Neural progenitor cell (in vitro differentiated cells): ENCODE measurements at regions not wholly inside any gene's neighbourhood (a gene's known extent, or its start where the extent isn't known, plus 50 kb on each side); places are given as distances from the start of the nearest gene placed in this dataset.

Source experiments
- DNase-seq: peaks from one replicate; pipeline ENCODE4 v3.0.0-alpha.2; 2016; ENCODE audit warnings: low spot score
- H2AFZ ChIP-seq: fragments of 200-600 bp; sonication (generic); replicated peaks from 2 replicates; pipeline ENCODE4 v1.6.1; 2016; ENCODE audit warnings: antibody characterized with exemption
- H3F3A ChIP-seq: fragments of 200-600 bp; sonication (generic); 2 replicates; pipeline ENCODE4 v1.6.1; 2016; ENCODE audit warnings: antibody characterized with exemption, low read depth
- H3K27ac ChIP-seq: fragments of 200-600 bp; sonication (generic); 2 replicates; pipeline ENCODE4 v1.5.1; 2016; ENCODE audit warnings: mild to moderate bottlenecking
- H3K27me3 ChIP-seq: fragments of 200-600 bp; sonication (generic); 2 replicates; pipeline ENCODE4 v1.6.1; 2016; ENCODE audit warnings: mild to moderate bottlenecking, moderate library complexity
- H3K36me3 ChIP-seq: fragments of 200-600 bp; sonication (generic); 2 replicates; pipeline ENCODE4 v1.5.1; 2016
- H3K4me1 ChIP-seq: fragments of 200-600 bp; sonication (generic); 2 replicates; pipeline ENCODE4 v1.6.1; 2016; ENCODE audit warnings: mixed run types
- H3K4me2 ChIP-seq: fragments of 200-600 bp; sonication (generic); 2 replicates; pipeline ENCODE4 v1.6.1; 2016
- H3K4me3 ChIP-seq: fragments of 200-600 bp; sonication (generic); 2 replicates; pipeline ENCODE4 v1.5.1; 2016
- H3K79me2 ChIP-seq: fragments of 200-600 bp; sonication (generic); 2 replicates; pipeline ENCODE4 v1.6.1; 2016; ENCODE audit warnings: low read depth
- H3K9ac ChIP-seq: fragments of 200-600 bp; sonication (generic); 2 replicates; pipeline ENCODE4 v1.6.1; 2016
- H3K9me3 ChIP-seq: fragments of 200-600 bp; sonication (generic); 2 replicates; pipeline ENCODE4 v1.5.1; 2016; ENCODE audit warnings: low read depth
- H4K20me1 ChIP-seq: fragments of 200-600 bp; sonication (generic); 2 replicates; pipeline ENCODE4 v1.6.1; 2016; ENCODE audit warnings: low read depth
- H3K27ac Mint-ChIP-seq: 3 replicates; pipeline ENCODE4 v1.8.0; 2021; ENCODE audit warnings: mixed read lengths
- H3K27me3 Mint-ChIP-seq: 2 replicates; pipeline ENCODE4 v1.8.0; 2022; ENCODE audit warnings: low read depth, mild to moderate bottlenecking, inconsistent platforms, moderate library complexity, mixed read lengths; ENCODE audit not compliant: insufficient read depth
- H3K36me3 Mint-ChIP-seq: 3 replicates; pipeline ENCODE4 v1.8.0; 2021; ENCODE audit warnings: mixed read lengths
- H3K4me1 Mint-ChIP-seq: 3 replicates; pipeline ENCODE4 v1.8.0; 2021; ENCODE audit warnings: mixed read lengths
- H3K4me3 Mint-ChIP-seq: 3 replicates; pipeline ENCODE4 v1.8.0; 2021; ENCODE audit warnings: mild to moderate bottlenecking, moderate library complexity, mixed read lengths
- H3K9me3 Mint-ChIP-seq: 3 replicates; pipeline ENCODE4 v1.8.0; 2020; ENCODE audit warnings: mixed read lengths
- EZH2 ChIP-seq: fragments of 200-600 bp; sonication (generic); IDR thresholded peaks from 2 replicates; pipeline ENCODE4 v1.6.1; 2017; ENCODE audit warnings: antibody characterized with exemption, mild to moderate bottlenecking, moderate library complexity
- EZH2phosphoT487 ChIP-seq: fragments of 200-600 bp; sonication (generic); IDR thresholded peaks from 2 replicates; pipeline ENCODE4 v1.6.1; 2017; ENCODE audit warnings: antibody characterized with exemption
- TF ChIP-seq, protein P1 (sequence below): fragments of 200-600 bp; sonication (generic); IDR thresholded peaks from 2 replicates; pipeline ENCODE4 v1.5.1; 2017; ENCODE audit warnings: antibody characterized with exemption, mild to moderate bottlenecking

DNA sequence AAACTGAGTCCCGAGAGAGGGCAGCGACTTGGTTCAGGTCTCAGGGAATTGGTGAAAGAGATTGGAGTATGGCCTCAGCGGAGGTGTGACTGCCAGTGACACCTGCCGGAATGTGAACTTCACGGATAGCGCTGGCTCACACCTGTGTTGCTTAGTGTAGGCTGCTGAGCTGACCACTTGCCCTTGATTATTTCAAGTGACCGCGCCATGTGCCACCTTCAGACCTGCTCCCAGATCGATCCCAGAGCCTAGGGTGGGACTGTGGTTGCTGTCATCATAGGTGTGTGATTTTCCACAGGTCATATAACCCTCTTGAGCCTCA, 134.8 kb downstream of the GLI2 start:
- Histone ChIP-seq H3K79me2 (peaks cover 85% of the 10 kb centered on the region), H3K4me1 (peaks cover 47% of the 10 kb centered on the region), H3K4me2 (no peak overlapping the region), H3K9ac (no peak overlapping the region), H3K4me3 (no peak overlapping the region), H3K36me3 (no peaks in the 10 kb centered on the region), H3F3A (peaks cover 14% of the 10 kb centered on the region), H4K20me1 (peaks cover 100% of the 10 kb centered on the region), H3K27ac (no peak overlapping the region), H3K9me3 (no peaks in the 10 kb centered on the region), H2AFZ (no peak overlapping the region), H3K27me3 (no peaks in the 10 kb centered on the region)
- TF ChIP-seq, protein P1, sequence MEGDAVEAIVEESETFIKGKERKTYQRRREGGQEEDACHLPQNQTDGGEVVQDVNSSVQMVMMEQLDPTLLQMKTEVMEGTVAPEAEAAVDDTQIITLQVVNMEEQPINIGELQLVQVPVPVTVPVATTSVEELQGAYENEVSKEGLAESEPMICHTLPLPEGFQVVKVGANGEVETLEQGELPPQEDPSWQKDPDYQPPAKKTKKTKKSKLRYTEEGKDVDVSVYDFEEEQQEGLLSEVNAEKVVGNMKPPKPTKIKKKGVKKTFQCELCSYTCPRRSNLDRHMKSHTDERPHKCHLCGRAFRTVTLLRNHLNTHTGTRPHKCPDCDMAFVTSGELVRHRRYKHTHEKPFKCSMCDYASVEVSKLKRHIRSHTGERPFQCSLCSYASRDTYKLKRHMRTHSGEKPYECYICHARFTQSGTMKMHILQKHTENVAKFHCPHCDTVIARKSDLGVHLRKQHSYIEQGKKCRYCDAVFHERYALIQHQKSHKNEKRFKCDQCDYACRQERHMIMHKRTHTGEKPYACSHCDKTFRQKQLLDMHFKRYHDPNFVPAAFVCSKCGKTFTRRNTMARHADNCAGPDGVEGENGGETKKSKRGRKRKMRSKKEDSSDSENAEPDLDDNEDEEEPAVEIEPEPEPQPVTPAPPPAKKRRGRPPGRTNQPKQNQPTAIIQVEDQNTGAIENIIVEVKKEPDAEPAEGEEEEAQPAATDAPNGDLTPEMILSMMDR, result no peak
- no peak for TF ChIP-seq EZH2phosphoT487
- no peak for TF ChIP-seq EZH2
- Mint-ChIP-seq H3K4me1 (peaks cover 82% of the 10 kb centered on the region), H3K36me3 (no peaks in the 10 kb centered on the region), H3K4me3 (no peak overlapping the region), H3K9me3 (no peaks in the 10 kb centered on the region), H3K27me3 (peaks cover 10% of the 10 kb centered on the region), H3K27ac (no peak overlapping the region)
- no peak for DNase-seq

DNA sequence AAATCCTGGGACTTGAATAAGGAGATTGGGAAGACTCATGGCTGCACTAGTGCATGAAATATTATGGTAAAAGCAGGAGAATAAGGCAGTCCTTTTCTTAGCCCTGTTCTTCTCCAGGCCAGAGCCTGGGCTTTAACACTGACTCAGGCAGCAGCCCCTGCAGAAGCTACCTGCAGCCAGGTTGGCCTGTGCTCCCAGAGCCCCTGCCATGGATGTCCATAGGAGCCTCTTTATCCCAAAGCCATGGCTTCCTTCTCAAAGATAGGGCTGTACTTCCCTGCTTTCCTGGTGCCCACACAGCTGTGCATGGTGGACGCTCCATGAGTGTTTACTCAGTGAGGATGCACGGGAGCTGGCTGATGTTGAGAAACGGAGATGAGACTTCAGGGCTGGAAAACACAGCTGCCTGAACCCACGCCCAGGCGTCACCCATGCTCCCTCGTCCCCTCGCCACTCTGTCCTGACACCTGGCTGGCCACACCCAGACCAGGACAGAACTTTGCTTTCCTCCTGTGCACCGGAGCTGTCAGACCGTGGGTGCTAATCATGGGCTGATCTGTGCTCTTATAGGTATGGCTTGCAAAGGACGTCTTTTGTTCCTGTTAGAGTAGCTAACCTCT, 135.5 kb downstream of the GLI2 start:
- H2AFZ ChIP-seq, result no peak overlapping the region
- no peak for DNase-seq
- peaks cover 86% of the 10 kb centered on the region for H3K79me2 ChIP-seq
- H3K4me1 ChIP-seq, result peaks cover 45% of the 10 kb centered on the region
- H3K27me3 ChIP-seq, result no peaks in the 10 kb centered on the region
- peaks cover 79% of the 10 kb centered on the region for H3K4me1 Mint-ChIP-seq
- H3K27ac Mint-ChIP-seq, result no peak overlapping the region
- H3K36me3 Mint-ChIP-seq, result no peaks in the 10 kb centered on the region
- H3K36me3 ChIP-seq, result no peaks in the 10 kb centered on the region
- H3K9me3 ChIP-seq, result no peaks in the 10 kb centered on the region
- H4K20me1 ChIP-seq, result peaks cover 100% of the 10 kb centered on the region
- TF ChIP-seq, protein P1, result no peak
- TF ChIP-seq EZH2phosphoT487, result no peak
- TF ChIP-seq EZH2, result no peak
- no peaks in the 10 kb centered on the region for H3K9me3 Mint-ChIP-seq
- H3K27me3 Mint-ChIP-seq, result peaks cover 10% of the 10 kb centered on the region
- H3K9ac ChIP-seq, result no peak overlapping the region
- no peak overlapping the region for H3K27ac ChIP-seq
- no peak overlapping the region for H3K4me3 ChIP-seq
- H3K4me2 ChIP-seq, result no peak overlapping the region
- H3K4me3 Mint-ChIP-seq, result no peak overlapping the region
- H3F3A ChIP-seq, result peaks cover 14% of the 10 kb centered on the region

DNA sequence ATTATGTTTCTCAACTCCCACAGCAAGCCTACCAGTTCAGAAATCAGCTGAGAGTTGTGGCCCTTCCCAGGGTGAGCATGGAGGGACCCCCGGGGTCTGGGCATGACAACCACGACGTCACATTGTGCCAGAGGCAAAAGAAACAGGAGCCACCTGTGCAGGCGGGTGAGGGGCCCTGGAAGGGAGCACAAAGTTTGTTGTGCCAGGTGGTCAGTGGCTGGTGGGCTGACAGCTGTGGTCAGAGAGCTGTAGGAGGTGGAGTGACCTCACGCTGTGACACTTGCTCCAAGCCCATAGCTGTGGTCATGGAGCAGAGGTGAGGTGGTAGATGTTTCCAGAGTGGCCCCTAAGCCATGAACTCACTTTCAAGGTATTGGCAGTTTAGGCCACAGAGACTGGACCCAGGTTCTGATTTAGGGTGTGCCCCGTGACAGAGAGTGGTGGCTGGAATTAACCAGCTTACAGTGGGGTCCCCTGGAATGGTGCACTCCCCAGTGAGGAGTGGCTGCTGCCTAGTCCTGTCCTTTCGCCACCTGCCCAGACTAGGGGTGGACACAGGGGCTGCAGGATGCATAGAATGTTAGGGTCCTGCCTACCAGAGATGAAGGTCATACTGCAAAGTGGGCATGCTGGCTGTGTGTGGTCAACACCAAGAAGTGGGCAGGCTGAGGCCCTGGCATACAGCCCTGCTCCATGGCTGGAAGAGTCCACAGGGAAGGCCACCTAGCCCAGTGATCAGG, 136.4 kb downstream of the GLI2 start:
- Mint-ChIP-seq H3K4me1 (peaks cover 79% of the 10 kb centered on the region), H3K36me3 (peaks cover 2% of the 10 kb centered on the region), H3K27ac (no peak overlapping the region), H3K9me3 (no peaks in the 10 kb centered on the region), H3K4me3 (no peak overlapping the region), H3K27me3 (peaks cover 10% of the 10 kb centered on the region)
- Histone ChIP-seq H3K27ac (no peak overlapping the region), H3K9me3 (no peaks in the 10 kb centered on the region), H3F3A (peaks cover 14% of the 10 kb centered on the region), H3K79me2 (peaks cover 85% of the 10 kb centered on the region), H3K36me3 (no peaks in the 10 kb centered on the region), H4K20me1 (peaks cover 100% of the 10 kb centered on the region), H2AFZ (no peak overlapping the region), H3K4me2 (no peak overlapping the region), H3K9ac (no peak overlapping the region), H3K27me3 (no peaks in the 10 kb centered on the region), H3K4me1 (peaks cover 36% of the 10 kb centered on the region), H3K4me3 (no peak overlapping the region)
- no peak for TF ChIP-seq EZH2
- TF ChIP-seq, protein P1, result no peak
- no peak for TF ChIP-seq EZH2phosphoT487
- DNase-seq, result no peak
